Activated CD8-positive, alpha-beta T cell treated with anti-CD3 and anti-CD28 coated beads for 36 hours (primary cell): ENCODE measurements at regions not wholly inside any gene's neighbourhood (a gene's known extent, or its start where the extent isn't known, plus 50 kb on each side); places are given as distances from the start of the nearest gene placed in this dataset.
"Not testable (repeated sequence)": the region's sequence is repeated elsewhere in the genome, so short reads cannot be mapped to it uniquely, and the experiment has no call there.

ENCODE experiments used
- ATAC-seq: fragments of 200-7000 bp; cut with Tn5 transposase; one replicate; pipeline ENCODE4 v1.10.0; 2021; ENCODE audit warnings: mild to moderate bottlenecking, moderate library complexity
- CTCF ChIA-PET: fragments of 350-600 bp; sonication (Branson Sonifier 250); formaldehyde crosslinking; loops from one replicate; lab custom pipeline; 2021; ENCODE audit warnings: antibody characterized with exemption; lab: Charles Lee
- POLR2A ChIA-PET: fragments of 350-600 bp; sonication (Branson Sonifier 250); formaldehyde crosslinking; loops from one replicate; lab custom pipeline; 2021; ENCODE audit warnings: antibody characterized with exemption; lab: Charles Lee
- DNase-seq: peaks from one replicate; pipeline ENCODE4 v3.0.0-alpha.2; 2020
- H3K27ac Mint-ChIP-seq: one replicate; pipeline ENCODE4 v1.8.0; 2021; ENCODE audit warnings: mild to moderate bottlenecking, mixed read lengths
- H3K27me3 Mint-ChIP-seq: one replicate; pipeline ENCODE4 v1.8.0; 2021; ENCODE audit warnings: mixed read lengths
- H3K36me3 Mint-ChIP-seq: one replicate; pipeline ENCODE4 v1.8.0; 2021; ENCODE audit warnings: low read depth, mixed read lengths
- H3K4me1 Mint-ChIP-seq: one replicate; pipeline ENCODE4 v1.8.0; 2021; ENCODE audit warnings: low read depth, mixed read lengths
- H3K4me3 Mint-ChIP-seq: one replicate; pipeline ENCODE4 v1.8.0; 2021; ENCODE audit warnings: mild to moderate bottlenecking, moderate library complexity, mixed read lengths
- H3K9me3 Mint-ChIP-seq: one replicate; pipeline ENCODE4 v1.8.0; 2021; ENCODE audit warnings: mixed read lengths
- CTCF ChIP-seq: fragments of 200-600 bp; IDR thresholded peaks from one replicate; pipeline ENCODE4 v1.8.0; 2022; ENCODE audit warnings: antibody characterized with exemption, mild to moderate bottlenecking
- intact Hi-C: fragments of 100-400 bp; cut with micrococcal nuclease; formaldehyde crosslinking; loops from one replicate; pipeline ENCODE4 v1.10.0; 2022

GRCh38 chr1:30524840-30525617 is 198.4 kb downstream of the MATN1 start:
- peaks cover 12% of the 10 kb centered on the region for H3K27me3 Mint-ChIP-seq
- ChIA-PET CTCF (no interaction called here), POLR2A (no interaction called here)
- H3K27ac Mint-ChIP-seq = no peak overlapping the region
- intact Hi-C loops = no loop called here
- no peak overlapping the region for H3K4me3 Mint-ChIP-seq
- ATAC-seq = no peak
- no peaks in the 10 kb centered on the region for H3K36me3 Mint-ChIP-seq
- H3K4me1 Mint-ChIP-seq = no peaks in the 10 kb centered on the region
- DNase-seq = no peak
- no peaks in the 10 kb centered on the region for H3K9me3 Mint-ChIP-seq
- TF ChIP-seq CTCF = no peak

GRCh38 chr1:30524025-30524555 is 199.3 kb downstream of the MATN1 start:
- H3K36me3 Mint-ChIP-seq, H3K4me3 Mint-ChIP-seq, ATAC-seq, H3K9me3 Mint-ChIP-seq, DNase-seq, intact Hi-C loops, H3K27ac Mint-ChIP-seq, CTCF ChIA-PET, POLR2A ChIA-PET, H3K4me1 Mint-ChIP-seq: not testable (repeated sequence)
- H3K27me3 Mint-ChIP-seq = peaks cover 12% of the 10 kb centered on the region

GRCh38 chr1:30523055-30524020 is 200.0 kb downstream of the MATN1 start:
- intact Hi-C loops = no loop called here
- no peaks in the 10 kb centered on the region for H3K9me3 Mint-ChIP-seq
- no peaks in the 10 kb centered on the region for H3K36me3 Mint-ChIP-seq
- no peak for DNase-seq
- ChIA-PET POLR2A (no interaction called here), CTCF (no interaction called here)
- no peak for TF ChIP-seq CTCF
- no peak for ATAC-seq
- no peak overlapping the region for H3K27ac Mint-ChIP-seq
- no peak overlapping the region for H3K4me3 Mint-ChIP-seq
- no peaks in the 10 kb centered on the region for H3K4me1 Mint-ChIP-seq
- H3K27me3 Mint-ChIP-seq = peaks cover 12% of the 10 kb centered on the region

- ATAC-seq = no peak
- no peaks in the 10 kb centered on the region for H3K4me1 Mint-ChIP-seq
- H3K27me3 Mint-ChIP-seq = peaks cover 12% of the 10 kb centered on the region
- intact Hi-C loops = no loop called here
- DNase-seq = no peak
- ChIA-PET POLR2A (no interaction called here), CTCF (no interaction called here)
- H3K36me3 Mint-ChIP-seq = no peaks in the 10 kb centered on the region
- H3K9me3 Mint-ChIP-seq = no peaks in the 10 kb centered on the region
- no peak for TF ChIP-seq CTCF
- H3K4me3 Mint-ChIP-seq = no peak overlapping the region
- no peak overlapping the region for H3K27ac Mint-ChIP-seq
These were observed 201.1 kb downstream of the MATN1 start for GRCh38 chr1:30522031-30523004.
